ENCODE measurements at regions not wholly inside any gene's neighbourhood (a gene's known extent, or its start where the extent isn't known, plus 50 kb on each side); places are given as distances from the start of the nearest gene placed in this dataset.

DNA sequence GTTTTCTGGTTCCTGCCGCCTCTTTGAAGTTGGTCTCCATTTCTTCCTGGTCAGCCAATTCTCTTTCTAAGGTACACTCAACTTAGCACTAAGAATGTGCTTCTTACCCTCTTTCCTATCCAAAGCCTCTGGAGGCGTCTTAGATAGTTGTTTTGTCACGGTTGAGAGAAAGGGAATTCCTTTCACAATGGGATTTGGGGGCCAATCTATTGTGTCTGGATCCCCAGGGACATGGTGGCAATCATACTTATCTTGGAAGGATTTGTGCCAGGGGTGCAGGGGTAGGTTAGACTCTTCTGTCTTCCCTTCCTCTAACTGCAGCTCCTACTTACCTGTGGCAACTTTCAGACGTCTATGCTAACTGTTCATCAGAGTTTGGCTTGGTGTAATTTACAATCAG, 287.1 kb downstream of the SOX2 start:
- no peak overlapping the region for H3K56ac ChIP-seq (ENCODE audit: extremely low read depth, insufficient read depth, low read length)
- H3K4me1 ChIP-seq (ENCODE audit: control insufficient read depth, insufficient read depth, low read length), result no peaks in the 10 kb centered on the region
- intact Hi-C loops (cut with micrococcal nuclease) (no loop called here), dilution Hi-C loops (cut with HindIII; ENCODE audit: low sequenced_read_pairs, unreplicated experiment) (no loop called here), in situ Hi-C loops (cut with MboI; ENCODE audit: low sequenced_read_pairs) (no loop called here)
- H2AK5ac ChIP-seq (ENCODE audit: low read depth, low read length), result no peak overlapping the region
- ATAC-seq (ENCODE audit: low read depth), result no peak
- H2BK20ac ChIP-seq (ENCODE audit: low read depth, low read length), result no peak overlapping the region
- H3K9me1 ChIP-seq (ENCODE audit: insufficient read depth, low read length), result no peaks in the 10 kb centered on the region
- H2BK120ac ChIP-seq (ENCODE audit: low read depth, low read length), result no peak overlapping the region
- no peak overlapping the region for H2BK15ac ChIP-seq (ENCODE audit: low read depth, low read length)
- H2AFZ ChIP-seq (replicated peaks; ENCODE audit: low read length, poor library complexity), result no peak overlapping the region
- H3K4ac ChIP-seq (ENCODE audit: low read depth, low read length), result no peak overlapping the region
- H4K20me1 ChIP-seq (ENCODE audit: insufficient read depth, low read length), result no peaks in the 10 kb centered on the region
- no peak overlapping the region for H4K5ac ChIP-seq (ENCODE audit: low read depth, low read length)
- no CpG with 5 or more reads among the region's 4 CpGs for WGBS, 2 experiments (ENCODE audit: extremely low coverage in 2 of 2, insufficient read length in 1 of 2)
- H3K4me3 ChIP-seq (ENCODE audit: insufficient read depth, low read depth, low read length), result no peak overlapping the region
- no peak overlapping the region for H4K91ac ChIP-seq (ENCODE audit: insufficient read depth, low read depth, low read length)
- no peak overlapping the region for H4K8ac ChIP-seq (ENCODE audit: low read depth in 2 of 2, low read length in 2 of 2)
- CTCF ChIA-PET, result interaction anchor here (1.0 kb wide), 1 partner anchor 78 kb away, joined by 3 read pairs; no protein-coding TSS in a partner anchor
- BruUV-seq (replicated peaks), result no TSS peak
- no peak overlapping the region for H3K18ac ChIP-seq (ENCODE audit: low read depth, low read length)
- H2AK9ac ChIP-seq (replicated peaks; ENCODE audit: low read depth, low read length, poor library complexity), result no peak overlapping the region
- H3K23ac ChIP-seq (ENCODE audit: low read depth, low read length), result no peak overlapping the region
- no peak for TF ChIP-seq CEBPB (IDR thresholded peaks at IDR 0.05; ENCODE audit: low read depth, low read length)
- no peak for TF ChIP-seq BHLHE40 (IDR thresholded peaks at IDR 0.05; ENCODE audit: low read depth, low read length)
- no peak for TF ChIP-seq RAD21 (IDR thresholded peaks at IDR 0.05; ENCODE audit: low read length)
- no peak for TF ChIP-seq RCOR1 (IDR thresholded peaks at IDR 0.05; ENCODE audit: insufficient replicate concordance, low read length)
- no peak for TF ChIP-seq RFX5 (IDR thresholded peaks at IDR 0.05; ENCODE audit: low read depth, low read length)
- H3K4me2 ChIP-seq (ENCODE audit: low read depth, low read length), result no peak overlapping the region
- no peaks in the 10 kb centered on the region for H3K36me3 ChIP-seq (ENCODE audit: control insufficient read depth, insufficient read depth, low read length)
- POLR2A ChIA-PET (ENCODE audit: unreplicated experiment), result no interaction called here
- H3K27me3 ChIP-seq (ENCODE audit: control insufficient read depth, insufficient read depth, low read length), result no peaks in the 10 kb centered on the region
- H3K9me3 ChIP-seq (ENCODE audit: control insufficient read depth, insufficient read depth, low read length), result peaks cover 22% of the 10 kb centered on the region
- H3K79me1 ChIP-seq (ENCODE audit: low read depth in 1 of 2, low read length in 2 of 2), result no peaks in the 10 kb centered on the region
- no peak for DNase-seq
- no peak overlapping the region for H3K27ac ChIP-seq (ENCODE audit: insufficient read depth, low read length)
- no peak overlapping the region for H3K14ac ChIP-seq (replicated peaks; ENCODE audit: low read depth, low read length)
- H3K9ac ChIP-seq (ENCODE audit: low read depth, low read length), result no peak overlapping the region
- H2BK5ac ChIP-seq (ENCODE audit: low read depth, low read length, poor library complexity, severe bottlenecking), result no peak overlapping the region
